ENCODE measurements at regions not wholly inside any gene's neighbourhood (a gene's known extent, or its start where the extent isn't known, plus 50 kb on each side); places are given as distances from the start of the nearest gene placed in this dataset.

DNA sequence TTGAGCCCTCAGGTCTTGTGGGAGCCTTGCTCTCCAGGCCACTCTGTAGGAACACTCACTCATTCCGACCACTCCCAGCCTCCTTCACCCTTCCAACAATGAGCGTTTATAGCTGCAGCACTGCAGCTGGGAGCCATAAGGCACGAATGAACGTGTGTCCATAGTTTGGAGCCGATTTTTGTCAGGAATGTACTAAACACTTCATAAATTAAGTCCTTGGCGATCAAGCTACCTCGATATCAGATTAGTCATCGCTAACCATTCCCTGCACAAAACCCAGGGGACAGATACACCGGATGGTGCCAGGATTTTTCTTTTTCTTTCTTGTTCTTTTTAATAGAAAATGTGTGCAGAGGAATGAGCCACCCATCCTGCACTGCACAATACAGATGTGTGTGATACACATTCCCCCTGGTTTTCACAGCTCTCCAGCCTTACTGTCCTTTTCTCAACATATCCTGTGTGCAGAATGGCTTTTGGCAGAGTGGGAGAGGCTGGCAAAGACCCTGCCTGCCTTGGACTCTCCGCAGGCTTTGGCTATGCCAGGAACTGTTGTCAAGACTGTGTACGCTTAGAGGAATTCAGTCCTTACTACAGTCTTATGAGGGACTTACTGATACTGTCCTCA, 68.4 kb upstream of the ELAC2 start (continued):
- TF ChIP-seq, protein P1, sequence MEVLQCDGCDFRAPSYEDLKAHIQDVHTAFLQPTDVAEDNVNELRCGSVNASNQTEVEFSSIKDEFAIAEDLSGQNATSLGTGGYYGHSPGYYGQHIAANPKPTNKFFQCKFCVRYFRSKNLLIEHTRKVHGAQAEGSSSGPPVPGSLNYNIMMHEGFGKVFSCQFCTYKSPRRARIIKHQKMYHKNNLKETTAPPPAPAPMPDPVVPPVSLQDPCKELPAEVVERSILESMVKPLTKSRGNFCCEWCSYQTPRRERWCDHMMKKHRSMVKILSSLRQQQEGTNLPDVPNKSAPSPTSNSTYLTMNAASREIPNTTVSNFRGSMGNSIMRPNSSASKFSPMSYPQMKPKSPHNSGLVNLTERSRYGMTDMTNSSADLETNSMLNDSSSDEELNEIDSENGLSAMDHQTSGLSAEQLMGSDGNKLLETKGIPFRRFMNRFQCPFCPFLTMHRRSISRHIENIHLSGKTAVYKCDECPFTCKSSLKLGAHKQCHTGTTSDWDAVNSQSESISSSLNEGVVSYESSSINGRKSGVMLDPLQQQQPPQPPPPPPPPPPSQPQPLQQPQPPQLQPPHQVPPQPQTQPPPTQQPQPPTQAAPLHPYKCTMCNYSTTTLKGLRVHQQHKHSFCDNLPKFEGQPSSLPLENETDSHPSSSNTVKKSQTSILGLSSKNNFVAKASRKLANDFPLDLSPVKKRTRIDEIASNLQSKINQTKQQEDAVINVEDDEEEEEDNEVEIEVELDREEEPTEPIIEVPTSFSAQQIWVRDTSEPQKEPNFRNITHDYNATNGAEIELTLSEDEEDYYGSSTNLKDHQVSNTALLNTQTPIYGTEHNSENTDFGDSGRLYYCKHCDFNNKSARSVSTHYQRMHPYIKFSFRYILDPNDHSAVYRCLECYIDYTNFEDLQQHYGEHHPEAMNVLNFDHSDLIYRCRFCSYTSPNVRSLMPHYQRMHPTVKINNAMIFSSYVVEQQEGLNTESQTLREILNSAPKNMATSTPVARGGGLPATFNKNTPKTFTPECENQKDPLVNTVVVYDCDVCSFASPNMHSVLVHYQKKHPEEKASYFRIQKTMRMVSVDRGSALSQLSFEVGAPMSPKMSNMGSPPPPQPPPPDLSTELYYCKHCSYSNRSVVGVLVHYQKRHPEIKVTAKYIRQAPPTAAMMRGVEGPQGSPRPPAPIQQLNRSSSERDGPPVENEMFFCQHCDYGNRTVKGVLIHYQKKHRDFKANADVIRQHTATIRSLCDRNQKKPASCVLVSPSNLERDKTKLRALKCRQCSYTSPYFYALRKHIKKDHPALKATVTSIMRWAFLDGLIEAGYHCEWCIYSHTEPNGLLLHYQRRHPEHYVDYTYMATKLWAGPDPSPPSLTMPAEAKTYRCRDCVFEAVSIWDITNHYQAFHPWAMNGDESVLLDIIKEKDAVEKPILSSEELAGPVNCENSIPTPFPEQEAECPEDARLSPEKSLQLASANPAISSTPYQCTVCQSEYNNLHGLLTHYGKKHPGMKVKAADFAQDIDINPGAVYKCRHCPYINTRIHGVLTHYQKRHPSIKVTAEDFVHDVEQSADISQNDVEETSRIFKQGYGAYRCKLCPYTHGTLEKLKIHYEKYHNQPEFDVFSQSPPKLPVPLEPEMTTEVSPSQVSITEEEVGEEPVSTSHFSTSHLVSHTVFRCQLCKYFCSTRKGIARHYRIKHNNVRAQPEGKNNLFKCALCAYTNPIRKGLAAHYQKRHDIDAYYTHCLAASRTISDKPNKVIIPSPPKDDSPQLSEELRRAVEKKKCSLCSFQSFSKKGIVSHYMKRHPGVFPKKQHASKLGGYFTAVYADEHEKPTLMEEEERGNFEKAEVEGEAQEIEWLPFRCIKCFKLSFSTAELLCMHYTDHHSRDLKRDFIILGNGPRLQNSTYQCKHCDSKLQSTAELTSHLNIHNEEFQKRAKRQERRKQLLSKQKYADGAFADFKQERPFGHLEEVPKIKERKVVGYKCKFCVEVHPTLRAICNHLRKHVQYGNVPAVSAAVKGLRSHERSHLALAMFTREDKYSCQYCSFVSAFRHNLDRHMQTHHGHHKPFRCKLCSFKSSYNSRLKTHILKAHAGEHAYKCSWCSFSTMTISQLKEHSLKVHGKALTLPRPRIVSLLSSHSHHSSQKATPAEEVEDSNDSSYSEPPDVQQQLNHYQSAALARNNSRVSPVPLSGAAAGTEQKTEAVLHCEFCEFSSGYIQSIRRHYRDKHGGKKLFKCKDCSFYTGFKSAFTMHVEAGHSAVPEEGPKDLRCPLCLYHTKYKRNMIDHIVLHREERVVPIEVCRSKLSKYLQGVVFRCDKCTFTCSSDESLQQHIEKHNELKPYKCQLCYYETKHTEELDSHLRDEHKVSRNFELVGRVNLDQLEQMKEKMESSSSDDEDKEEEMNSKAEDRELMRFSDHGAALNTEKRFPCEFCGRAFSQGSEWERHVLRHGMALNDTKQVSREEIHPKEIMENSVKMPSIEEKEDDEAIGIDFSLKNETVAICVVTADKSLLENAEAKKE (CRISPR knock-in tag; IDR thresholded peaks at IDR 0.05), result no peak

DNA sequence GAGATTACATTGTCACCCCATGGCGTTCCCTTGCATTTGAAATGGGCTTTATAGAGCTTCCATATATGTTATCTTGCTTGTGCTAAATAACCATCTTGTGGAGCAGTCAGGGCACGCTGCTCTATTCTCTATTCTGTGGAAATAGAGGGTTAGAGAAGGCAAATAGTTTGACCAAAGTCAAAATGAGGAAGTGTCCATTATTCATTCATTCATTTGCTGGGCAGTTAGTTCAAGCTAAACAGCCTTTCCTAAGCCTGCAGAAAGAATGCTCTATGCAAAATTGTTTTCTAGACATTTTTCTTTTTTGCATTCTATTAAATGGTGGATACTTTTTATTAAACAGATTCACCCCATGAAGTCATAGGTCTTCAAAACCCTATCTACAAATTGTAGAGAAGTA, 67.8 kb upstream of the ELAC2 start:
- ATAC-seq (no peak), DNase-seq (ENCODE audit: low spot score) (no peak)
- Mint-ChIP-seq H3K36me3 (ENCODE audit: low read depth) (no peaks in the 10 kb centered on the region), H3K4me1 (0 out of 3 replicates have a peak, but pooled peaks cover 3% of the 10 kb centered on the region), H3K27ac (no peak overlapping the region), H3K27me3 (ENCODE audit: insufficient read depth, low read depth, poor library complexity) (no peaks in the 10 kb centered on the region), H3K9me3 (peaks cover 3% of the 10 kb centered on the region; the same call in 2 of the 3 replicates), H3K4me3 (no peak overlapping the region)
- H3K4me1 ChIP-seq (ENCODE audit: insufficient read depth), result no peaks in the 10 kb centered on the region
- 0 out of 2 replicates have a peak, but pooled peaks cover 3% of the 10 kb centered on the region for H3K9me2 ChIP-seq (ENCODE audit: insufficient read depth)
- H4K20me1 ChIP-seq (replicated peaks; ENCODE audit: insufficient read depth), result no peaks in the 10 kb centered on the region
- H3K27me3 ChIP-seq (ENCODE audit: insufficient read depth), result no peaks in the 10 kb centered on the region
- no peak overlapping the region for H3K4me2 ChIP-seq
- no peaks in the 10 kb centered on the region for H3F3A ChIP-seq (replicated peaks; ENCODE audit: low read depth)
- no peaks in the 10 kb centered on the region for H3K79me2 ChIP-seq (replicated peaks; ENCODE audit: insufficient read depth)
- H3K27ac ChIP-seq (ENCODE audit: low read depth), result no peak overlapping the region
- H3K36me3 ChIP-seq (ENCODE audit: insufficient read depth), result no peaks in the 10 kb centered on the region
- H3K4me3 ChIP-seq, result no peak overlapping the region
- H2AFZ ChIP-seq, result no peak overlapping the region
- TF ChIP-seq ZNF114 (CRISPR knock-in tag; IDR thresholded peaks at IDR 0.05), result no peak
- TF ChIP-seq EZH2 (IDR thresholded peaks at IDR 0.05; ENCODE audit: low read depth, unreplicated experiment), result no peak
- TF ChIP-seq STAT1 (IDR thresholded peaks at IDR 0.05; ENCODE audit: unreplicated experiment), result no peak
- TF ChIP-seq, protein P2, sequence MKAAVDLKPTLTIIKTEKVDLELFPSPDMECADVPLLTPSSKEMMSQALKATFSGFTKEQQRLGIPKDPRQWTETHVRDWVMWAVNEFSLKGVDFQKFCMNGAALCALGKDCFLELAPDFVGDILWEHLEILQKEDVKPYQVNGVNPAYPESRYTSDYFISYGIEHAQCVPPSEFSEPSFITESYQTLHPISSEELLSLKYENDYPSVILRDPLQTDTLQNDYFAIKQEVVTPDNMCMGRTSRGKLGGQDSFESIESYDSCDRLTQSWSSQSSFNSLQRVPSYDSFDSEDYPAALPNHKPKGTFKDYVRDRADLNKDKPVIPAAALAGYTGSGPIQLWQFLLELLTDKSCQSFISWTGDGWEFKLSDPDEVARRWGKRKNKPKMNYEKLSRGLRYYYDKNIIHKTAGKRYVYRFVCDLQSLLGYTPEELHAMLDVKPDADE (IDR thresholded peaks at IDR 0.05), result no peak
- no peak for TF ChIP-seq JUNB (IDR thresholded peaks at IDR 0.05; ENCODE audit: unreplicated experiment)
- TF ChIP-seq, protein P1 (CRISPR knock-in tag; IDR thresholded peaks at IDR 0.05), result no peak
- TF ChIP-seq EZH2phosphoT487 (IDR thresholded peaks at IDR 0.05; ENCODE audit: unreplicated experiment), result no peak
